PFSK-1 (cell line): ENCODE measurements at regions not wholly inside any gene's neighbourhood (a gene's known extent, or its start where the extent isn't known, plus 50 kb on each side); places are given as distances from the start of the nearest gene placed in this dataset.

Experiments
- POLR2AphosphoS5 ChIP-seq: IDR thresholded peaks from 2 replicates; pipeline ENCODE4 v1.6.1; 2012; ENCODE audit warnings: low read depth, mild to moderate bottlenecking, control low read depth, low read length, moderate library complexity
- REST ChIP-seq, 2 experiments: IDR thresholded peaks; 2 replicates each; pipeline versions ENCODE4 v1.6.1 to v1.8.0; 2011 to 2012; ENCODE audit warnings: low read depth in 2 of 2, low read length in 2 of 2, control low read depth in 1 of 2, inconsistent platforms in 1 of 2, mild to moderate bottlenecking in 1 of 2, moderate library complexity in 1 of 2; ENCODE audit not compliant: insufficient read depth in 1 of 2
- SIN3A ChIP-seq: IDR thresholded peaks from 2 replicates; pipeline ENCODE4 v1.6.1; 2012; ENCODE audit warnings: mild to moderate bottlenecking, low read length, moderate library complexity, borderline replicate concordance; ENCODE audit not compliant: insufficient read depth

GRCh38 chr10:2278363-2278762, 541.0 kb upstream of the ADARB2 start:
- TF ChIP-seq SIN3A (no peak), REST (IDR thresholded peaks at IDR 0.05; ENCODE audit: insufficient read depth in 1 of 2, low read depth in 2 of 2, low read length in 2 of 2) (no peak), POLR2AphosphoS5 (no peak)
